Adrenal gland (tissue), 5 donors: ENCODE measurements at regions not wholly inside any gene's neighbourhood (a gene's known extent, or its start where the extent isn't known, plus 50 kb on each side); places are given as distances from the start of the nearest gene placed in this dataset.

Experiments
- POLR2A ChIP-seq, 2 donors: fragments of 450-650 bp; IDR thresholded peaks; one replicate each; pipeline ENCODE4 v1.6.1; 2017; ENCODE audit warnings: antibody characterized with exemption in 2 of 2, mild to moderate bottlenecking in 2 of 2, moderate library complexity in 1 of 2
- TF ChIP-seq, protein P1 (sequence below), 6 experiments: fragments of 450-650 bp in 4 of 6; fragments of 200-600 bp in 2 of 6; sonication (generic) in 1 of 6; IDR thresholded peaks; 1 replicate in 5 of 6; 2 replicates in 1 of 6; pipeline versions ENCODE4 v1.5.1 to v1.8.0; 2016 to 2021; ENCODE audit warnings: antibody characterized with exemption in 6 of 6, mild to moderate bottlenecking in 2 of 6, moderate library complexity in 1 of 6
- donor health status: DM: no; HTN: no; CAD: no.

- TF ChIP-seq, protein P1, sequence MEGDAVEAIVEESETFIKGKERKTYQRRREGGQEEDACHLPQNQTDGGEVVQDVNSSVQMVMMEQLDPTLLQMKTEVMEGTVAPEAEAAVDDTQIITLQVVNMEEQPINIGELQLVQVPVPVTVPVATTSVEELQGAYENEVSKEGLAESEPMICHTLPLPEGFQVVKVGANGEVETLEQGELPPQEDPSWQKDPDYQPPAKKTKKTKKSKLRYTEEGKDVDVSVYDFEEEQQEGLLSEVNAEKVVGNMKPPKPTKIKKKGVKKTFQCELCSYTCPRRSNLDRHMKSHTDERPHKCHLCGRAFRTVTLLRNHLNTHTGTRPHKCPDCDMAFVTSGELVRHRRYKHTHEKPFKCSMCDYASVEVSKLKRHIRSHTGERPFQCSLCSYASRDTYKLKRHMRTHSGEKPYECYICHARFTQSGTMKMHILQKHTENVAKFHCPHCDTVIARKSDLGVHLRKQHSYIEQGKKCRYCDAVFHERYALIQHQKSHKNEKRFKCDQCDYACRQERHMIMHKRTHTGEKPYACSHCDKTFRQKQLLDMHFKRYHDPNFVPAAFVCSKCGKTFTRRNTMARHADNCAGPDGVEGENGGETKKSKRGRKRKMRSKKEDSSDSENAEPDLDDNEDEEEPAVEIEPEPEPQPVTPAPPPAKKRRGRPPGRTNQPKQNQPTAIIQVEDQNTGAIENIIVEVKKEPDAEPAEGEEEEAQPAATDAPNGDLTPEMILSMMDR (IDR thresholded peaks at IDR 0.05), result no peak
- no peak for TF ChIP-seq POLR2A (IDR thresholded peaks at IDR 0.05)
These were observed 749.9 kb upstream of the HS6ST1 start for GRCh38 chr2:129068543-129068942.
